HG03460 (cell line): ENCODE measurements at regions not wholly inside any gene's neighbourhood (a gene's known extent, or its start where the extent isn't known, plus 50 kb on each side); places are given as distances from the start of the nearest gene placed in this dataset.

Experiments
- ATAC-seq: cut with Tn5 transposase; IDR thresholded peaks from one replicate; pipeline ENCODE4 v1.9.1; 2021; ENCODE audit not compliant: unreplicated experiment

DNA sequence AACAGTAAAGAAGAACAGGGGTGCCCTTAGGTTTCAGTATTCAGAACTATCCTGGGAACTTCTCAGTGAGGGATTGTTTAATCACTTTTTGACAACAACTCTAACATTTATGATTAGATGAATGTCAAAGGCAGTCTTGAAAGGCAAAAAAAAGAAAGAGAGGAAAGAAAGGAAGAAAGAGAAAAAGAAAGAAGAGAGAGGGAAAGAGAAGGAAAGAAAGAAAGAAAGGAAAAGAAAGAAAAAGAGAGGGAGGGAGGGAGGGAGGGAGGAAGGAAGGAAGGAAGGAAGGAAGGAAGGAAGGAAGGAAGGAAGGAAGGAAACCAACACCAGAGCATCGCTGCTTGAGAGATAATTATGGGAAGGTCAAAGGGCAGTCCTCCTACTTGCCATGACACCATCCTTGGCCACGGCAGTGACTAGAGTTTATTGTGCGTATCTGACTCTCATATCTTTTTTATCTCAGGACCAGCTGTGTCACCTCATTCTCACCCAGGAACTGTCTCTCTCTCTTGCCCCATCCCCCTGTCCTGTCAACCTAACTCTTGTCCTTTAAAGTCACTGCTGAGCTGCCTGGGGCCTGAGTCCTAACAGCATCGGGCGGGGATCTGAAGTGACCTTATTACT lies 96.8 kb upstream of the ATXN1 start:
- no peak for ATAC-seq

DNA sequence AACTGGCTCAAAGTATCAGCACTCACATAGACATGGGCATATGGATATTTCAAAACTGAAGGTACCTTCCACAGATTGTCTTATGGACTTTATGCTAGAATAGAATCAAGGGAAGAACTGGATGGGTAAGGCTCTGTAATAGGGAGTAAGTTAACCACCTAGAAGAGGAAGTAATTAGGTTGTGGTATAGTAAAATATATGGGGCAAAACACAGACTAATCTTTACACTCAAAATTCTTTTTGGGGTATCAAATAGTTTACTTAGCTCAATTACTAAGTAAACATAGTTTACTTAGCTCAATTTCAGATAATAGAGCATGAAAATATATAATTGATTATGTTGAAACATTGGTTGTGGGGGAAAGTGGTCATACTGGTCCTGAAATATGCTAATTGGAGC lies 94.2 kb upstream of the ATXN1 start:
- peak; percentile 47 for ATAC-seq

- ATAC-seq: peak; percentile 72
Observed at GRCh38 chr6:16854986-16855385, 93.7 kb upstream of the ATXN1 start.

- ATAC-seq: no peak
Observed at GRCh38 chr6:16852671-16853070, 91.4 kb upstream of the ATXN1 start.

- no peak for ATAC-seq
Observed at GRCh38 chr6:16851758-16852157, 90.5 kb upstream of the ATXN1 start.

DNA sequence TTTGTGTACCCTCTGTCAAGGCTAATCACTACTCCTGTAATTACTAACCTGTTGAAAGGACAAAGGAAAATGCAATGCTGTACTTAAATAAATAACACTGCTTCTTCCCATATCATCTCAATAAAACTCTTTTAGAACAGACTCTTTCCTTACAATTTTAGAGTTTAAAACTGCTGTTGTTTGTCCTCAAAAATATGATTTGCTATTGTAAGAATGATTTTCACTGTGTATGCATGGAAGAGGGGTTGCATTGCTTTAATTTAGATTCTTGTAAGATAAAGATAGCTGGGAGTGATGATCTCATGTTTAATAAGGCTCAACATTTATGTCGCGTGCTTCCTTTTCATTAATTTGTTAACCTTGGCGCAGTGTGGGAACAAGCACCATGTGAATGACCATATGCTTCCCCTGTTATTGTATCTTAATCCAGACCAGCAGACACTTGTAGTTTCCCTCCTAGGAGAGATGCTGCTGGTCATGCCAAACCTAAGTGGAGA lies 89.8 kb upstream of the ATXN1 start:
- no peak for ATAC-seq

- ATAC-seq: no peak
Observed at GRCh38 chr6:16850681-16851026, 89.4 kb upstream of the ATXN1 start.

DNA sequence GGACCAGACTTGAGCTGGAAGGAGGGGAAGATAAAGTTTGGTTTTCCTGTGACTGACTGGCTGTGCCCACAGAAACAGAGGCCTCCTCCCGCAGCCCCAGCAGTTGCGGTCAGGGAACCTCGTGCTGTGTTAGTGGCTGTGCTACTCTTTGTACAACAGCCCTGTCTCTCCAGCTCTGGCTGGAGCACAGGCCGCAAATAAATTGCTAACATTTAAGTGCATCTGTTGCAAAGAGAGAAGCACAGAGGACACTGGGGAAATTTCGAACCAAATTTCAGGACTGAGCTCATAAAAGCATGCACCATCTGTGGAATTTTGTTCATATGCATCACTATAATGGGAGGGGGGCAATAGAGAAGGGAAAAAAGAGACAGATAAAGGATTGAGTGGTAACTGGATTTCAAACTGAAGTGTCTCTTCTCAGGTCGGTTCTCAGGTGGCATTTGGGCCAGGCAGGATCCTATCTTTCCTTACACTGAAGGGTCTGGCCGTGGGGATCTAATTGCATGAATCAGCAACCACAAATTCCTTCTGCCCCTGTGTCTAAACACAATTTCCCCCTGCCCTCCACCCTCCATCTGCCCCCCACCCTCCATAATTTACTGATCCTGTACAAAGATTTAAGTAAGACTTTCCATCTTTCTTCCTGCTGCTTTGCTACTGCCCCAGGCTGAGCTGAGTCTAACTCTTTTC lies 88.9 kb upstream of the ATXN1 start:
- ATAC-seq: no peak

- ATAC-seq: no peak
Observed at GRCh38 chr6:16849280-16849987, 88.2 kb upstream of the ATXN1 start.

DNA sequence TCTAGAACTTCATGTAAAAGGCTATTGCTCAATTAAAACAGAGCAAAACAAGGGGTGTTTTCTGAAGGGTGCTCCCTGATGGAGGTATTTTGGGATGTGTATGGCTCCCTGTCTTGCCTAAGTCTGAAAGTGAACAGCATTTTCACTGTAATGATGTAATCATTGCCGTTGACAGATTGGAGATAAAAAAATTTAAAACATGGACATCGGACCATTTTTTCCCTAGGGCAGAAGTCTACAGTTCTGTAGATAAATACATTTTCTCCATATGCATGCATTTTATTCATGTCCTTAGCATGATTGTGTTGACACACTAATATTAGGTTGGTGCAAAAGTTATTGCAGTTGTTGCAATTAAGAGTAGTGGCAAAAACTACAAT lies 85.1 kb upstream of the ATXN1 start:
- no peak for ATAC-seq

- no peak for ATAC-seq
Observed at GRCh38 chr6:16844183-16844582, 82.9 kb upstream of the ATXN1 start.

- no peak for ATAC-seq
Observed at GRCh38 chr6:16842676-16843075, 81.4 kb upstream of the ATXN1 start.

DNA sequence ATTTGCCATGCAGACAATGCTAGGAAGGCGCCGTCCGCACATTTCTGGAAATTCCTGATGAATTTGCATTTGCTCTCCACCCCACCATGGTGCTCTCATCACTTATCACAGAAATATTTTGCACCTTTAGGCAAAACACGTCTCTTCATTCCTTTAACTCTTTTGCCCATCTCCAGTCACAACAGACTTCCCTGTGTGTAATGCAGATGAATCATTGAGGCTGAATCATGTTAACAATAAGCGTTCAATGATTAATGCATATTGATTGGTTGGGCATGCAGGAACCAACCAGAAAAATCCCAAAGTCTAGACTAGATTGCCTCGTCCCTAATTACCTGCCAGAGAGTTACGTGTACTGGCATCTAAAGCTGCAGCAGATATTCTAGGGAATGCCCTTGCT lies 80.0 kb upstream of the ATXN1 start:
- no peak for ATAC-seq

DNA sequence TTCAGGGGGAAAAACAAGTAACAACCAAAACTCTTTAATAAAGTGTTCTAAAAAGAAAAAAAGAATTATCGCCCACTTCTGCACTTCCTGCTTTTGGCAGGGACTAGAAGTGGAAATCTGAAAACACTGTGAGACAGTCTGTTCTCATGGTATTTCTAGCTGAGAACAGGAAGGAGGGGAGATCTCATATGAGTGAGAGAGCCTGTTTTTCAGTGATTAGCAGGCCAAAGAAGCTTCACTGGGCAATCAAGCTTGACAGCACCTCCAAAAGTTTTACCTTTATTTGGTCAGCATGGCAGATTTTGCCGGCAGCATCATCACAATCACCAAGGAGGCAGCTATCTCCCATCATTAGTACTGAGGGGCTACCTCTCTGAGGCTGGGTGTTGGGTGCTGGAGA lies 79.5 kb upstream of the ATXN1 start:
- no peak for ATAC-seq

GRCh38 chr6:16840291-16840690 lies 79.0 kb upstream of the ATXN1 start:
- no peak for ATAC-seq

GRCh38 chr6:16839631-16840179 lies 78.4 kb upstream of the ATXN1 start:
- no peak for ATAC-seq

- no peak for ATAC-seq
Observed at GRCh38 chr6:16837217-16837972, 76.1 kb upstream of the ATXN1 start.

GRCh38 chr6:16836144-16836981 lies 75.1 kb upstream of the ATXN1 start:
- ATAC-seq: peak; percentile 87

- ATAC-seq: no peak
Observed at GRCh38 chr6:16834242-16834641, 73.0 kb upstream of the ATXN1 start.

DNA sequence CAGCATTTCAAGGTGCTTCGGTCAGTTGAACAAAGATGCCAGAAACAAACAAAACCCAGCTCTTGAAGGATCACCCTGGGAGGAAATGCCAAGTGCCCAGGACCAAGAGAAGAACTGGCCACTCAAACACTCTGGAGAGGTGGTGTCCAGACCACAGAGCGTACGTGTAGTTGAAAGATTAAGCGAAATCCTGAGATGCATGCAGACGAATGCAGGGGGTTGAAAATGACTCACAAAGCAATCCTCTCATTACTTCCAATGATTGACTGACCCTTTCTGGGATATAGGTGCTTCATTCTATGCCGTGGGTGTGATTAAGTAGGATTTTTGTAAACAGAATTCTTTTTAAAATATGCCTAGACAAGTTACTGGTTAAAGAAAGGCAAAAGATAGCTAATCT lies 71.5 kb upstream of the ATXN1 start:
- no peak for ATAC-seq
